Activated T-cell treated with anti-CD3 and anti-CD28 coated beads, Interleukin-2, amount 50 U/mL, for 24 hours (primary cell): ENCODE measurements at regions not wholly inside any gene's neighbourhood (a gene's known extent, or its start where the extent isn't known, plus 50 kb on each side); places are given as distances from the start of the nearest gene placed in this dataset.

Source experiments
- DNase-seq: peaks from one replicate; pipeline ENCODE4 v3.0.0-alpha.2; 2020
- H3K27ac Mint-ChIP-seq: 2 replicates; pipeline ENCODE4 v1.8.0; 2020; ENCODE audit warnings: mild to moderate bottlenecking, mixed read lengths
- H3K27me3 Mint-ChIP-seq: 2 replicates; pipeline ENCODE4 v1.8.0; 2020; ENCODE audit warnings: mixed read lengths
- H3K36me3 Mint-ChIP-seq: 2 replicates; pipeline ENCODE4 v1.8.0; 2020; ENCODE audit warnings: low read depth, mixed read lengths
- H3K4me1 Mint-ChIP-seq: 2 replicates; pipeline ENCODE4 v1.8.0; 2020; ENCODE audit warnings: low read depth, mixed read lengths
- H3K4me3 Mint-ChIP-seq: 2 replicates; pipeline ENCODE4 v1.8.0; 2020; ENCODE audit warnings: mild to moderate bottlenecking, moderate library complexity, mixed read lengths
- H3K9me3 Mint-ChIP-seq: 2 replicates; pipeline ENCODE4 v1.8.0; 2020; ENCODE audit warnings: mixed read lengths

DNA sequence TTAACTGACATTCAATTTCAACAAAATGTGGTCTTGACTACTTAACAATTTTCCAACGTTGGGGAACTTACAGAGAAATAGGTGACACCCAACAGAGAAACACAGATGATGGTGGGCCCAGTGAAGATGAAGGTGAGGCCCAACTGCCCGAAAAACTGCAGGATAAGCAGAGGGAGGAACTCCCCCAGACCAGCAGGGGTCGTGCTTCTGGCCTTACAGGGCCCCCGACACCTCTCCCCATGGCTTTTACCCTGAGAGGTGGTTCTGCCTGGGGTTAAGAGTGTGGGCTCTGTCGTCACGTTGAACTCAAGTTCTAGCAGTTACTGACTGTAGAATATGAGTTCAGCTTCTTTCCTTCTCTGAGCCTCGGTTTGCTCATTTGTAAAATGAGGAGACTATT is 119.5 kb upstream of the SMIM21 start:
- H3K27me3 Mint-ChIP-seq = peaks cover 50% of the 10 kb centered on the region
- no peaks in the 10 kb centered on the region for H3K9me3 Mint-ChIP-seq
- H3K4me1 Mint-ChIP-seq = peaks cover 3% of the 10 kb centered on the region
- DNase-seq = no peak
- no peak overlapping the region for H3K27ac Mint-ChIP-seq
- no peaks in the 10 kb centered on the region for H3K36me3 Mint-ChIP-seq
- no peak overlapping the region for H3K4me3 Mint-ChIP-seq

GRCh38 chr18:75545189-75545588 is 117.7 kb upstream of the SMIM21 start:
- H3K4me3 Mint-ChIP-seq = no peak overlapping the region
- H3K9me3 Mint-ChIP-seq = no peaks in the 10 kb centered on the region
- DNase-seq = no peak
- no peak overlapping the region for H3K27ac Mint-ChIP-seq
- H3K4me1 Mint-ChIP-seq = peaks cover 3% of the 10 kb centered on the region
- peaks cover 44% of the 10 kb centered on the region for H3K27me3 Mint-ChIP-seq
- no peaks in the 10 kb centered on the region for H3K36me3 Mint-ChIP-seq

DNA sequence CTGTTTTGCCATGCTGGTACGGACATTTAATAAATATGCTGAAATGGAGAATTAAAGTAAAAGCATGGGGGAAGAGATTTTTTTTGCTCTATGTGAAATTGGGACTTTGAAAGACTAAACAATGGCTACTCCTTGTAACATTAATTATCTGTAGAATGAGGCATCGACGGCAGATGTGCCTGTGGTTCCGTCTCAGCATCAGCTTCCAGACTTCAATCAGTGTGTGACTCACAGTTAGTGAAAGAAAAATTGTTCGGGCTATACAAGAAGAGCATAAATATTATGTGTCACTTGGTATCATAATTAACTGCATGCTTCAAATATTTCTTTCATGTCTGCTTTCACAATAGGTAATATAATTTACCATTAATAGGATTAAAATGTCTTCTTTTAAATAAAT is 117.0 kb upstream of the SMIM21 start:
- no peak for DNase-seq
- no peaks in the 10 kb centered on the region for H3K9me3 Mint-ChIP-seq
- no peak overlapping the region for H3K4me3 Mint-ChIP-seq
- no peak overlapping the region for H3K27ac Mint-ChIP-seq
- no peaks in the 10 kb centered on the region for H3K36me3 Mint-ChIP-seq
- peaks cover 43% of the 10 kb centered on the region for H3K27me3 Mint-ChIP-seq
- peaks cover 3% of the 10 kb centered on the region for H3K4me1 Mint-ChIP-seq

GRCh38 chr18:75544051-75544481 is 116.6 kb upstream of the SMIM21 start:
- Mint-ChIP-seq H3K4me1 (peaks cover 3% of the 10 kb centered on the region), H3K9me3 (no peaks in the 10 kb centered on the region), H3K4me3 (no peak overlapping the region), H3K27ac (no peak overlapping the region), H3K27me3 (peaks cover 41% of the 10 kb centered on the region), H3K36me3 (no peaks in the 10 kb centered on the region)
- DNase-seq = no peak

DNA sequence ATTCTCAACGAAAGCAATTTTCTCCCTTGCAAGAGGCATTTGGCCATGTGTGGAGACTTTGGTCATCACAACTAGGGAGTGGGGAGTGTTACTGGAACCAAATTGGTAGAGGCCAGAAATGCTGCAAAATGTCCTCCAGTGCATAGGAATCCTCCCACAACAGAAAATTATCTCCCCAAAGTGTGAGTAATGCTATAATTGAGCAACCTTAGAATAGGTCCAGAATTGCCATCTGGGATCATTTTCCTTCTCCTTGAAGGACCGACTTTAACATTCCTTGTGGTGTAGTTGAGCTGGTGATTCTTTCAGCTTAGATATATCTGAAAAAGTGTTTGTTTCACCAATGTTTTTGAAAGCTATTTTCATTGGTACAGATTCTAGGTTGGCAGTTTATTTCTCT is 111.2 kb upstream of the SMIM21 start:
- H3K9me3 Mint-ChIP-seq = no peaks in the 10 kb centered on the region
- H3K27ac Mint-ChIP-seq = no peak overlapping the region
- H3K36me3 Mint-ChIP-seq = no peaks in the 10 kb centered on the region
- no peak overlapping the region for H3K4me3 Mint-ChIP-seq
- H3K27me3 Mint-ChIP-seq = peaks cover 26% of the 10 kb centered on the region
- no peak for DNase-seq
- no peaks in the 10 kb centered on the region for H3K4me1 Mint-ChIP-seq

- Mint-ChIP-seq H3K9me3 (no peaks in the 10 kb centered on the region), H3K4me3 (no peak overlapping the region), H3K27me3 (peaks cover 6% of the 10 kb centered on the region), H3K4me1 (no peaks in the 10 kb centered on the region), H3K27ac (no peak overlapping the region), H3K36me3 (no peaks in the 10 kb centered on the region)
- no peak for DNase-seq
These were observed 106.4 kb upstream of the SMIM21 start for GRCh38 chr18:75533950-75534349.

GRCh38 chr18:75533209-75533608 is 105.7 kb upstream of the SMIM21 start:
- no peaks in the 10 kb centered on the region for H3K9me3 Mint-ChIP-seq
- peaks cover 8% of the 10 kb centered on the region for H3K27me3 Mint-ChIP-seq

GRCh38 chr18:75531851-75532459 is 104.5 kb upstream of the SMIM21 start:
- DNase-seq = no peak
- no peak overlapping the region for H3K27ac Mint-ChIP-seq
- H3K4me1 Mint-ChIP-seq = no peaks in the 10 kb centered on the region
- H3K4me3 Mint-ChIP-seq = no peak overlapping the region
- H3K27me3 Mint-ChIP-seq = peaks cover 8% of the 10 kb centered on the region
- H3K36me3 Mint-ChIP-seq = no peaks in the 10 kb centered on the region
- no peaks in the 10 kb centered on the region for H3K9me3 Mint-ChIP-seq

More at GRCh38 chr18:75533209-75533608, 105.7 kb upstream of the SMIM21 start:
- Mint-ChIP-seq H3K36me3 (no peaks in the 10 kb centered on the region), H3K27ac (no peak overlapping the region), H3K4me1 (no peaks in the 10 kb centered on the region), H3K4me3 (no peak overlapping the region)
- no peak for DNase-seq

- Mint-ChIP-seq H3K27ac (no peak overlapping the region), H3K4me1 (no peaks in the 10 kb centered on the region)
These were observed 103.8 kb upstream of the SMIM21 start for GRCh38 chr18:75531212-75531850.

DNA sequence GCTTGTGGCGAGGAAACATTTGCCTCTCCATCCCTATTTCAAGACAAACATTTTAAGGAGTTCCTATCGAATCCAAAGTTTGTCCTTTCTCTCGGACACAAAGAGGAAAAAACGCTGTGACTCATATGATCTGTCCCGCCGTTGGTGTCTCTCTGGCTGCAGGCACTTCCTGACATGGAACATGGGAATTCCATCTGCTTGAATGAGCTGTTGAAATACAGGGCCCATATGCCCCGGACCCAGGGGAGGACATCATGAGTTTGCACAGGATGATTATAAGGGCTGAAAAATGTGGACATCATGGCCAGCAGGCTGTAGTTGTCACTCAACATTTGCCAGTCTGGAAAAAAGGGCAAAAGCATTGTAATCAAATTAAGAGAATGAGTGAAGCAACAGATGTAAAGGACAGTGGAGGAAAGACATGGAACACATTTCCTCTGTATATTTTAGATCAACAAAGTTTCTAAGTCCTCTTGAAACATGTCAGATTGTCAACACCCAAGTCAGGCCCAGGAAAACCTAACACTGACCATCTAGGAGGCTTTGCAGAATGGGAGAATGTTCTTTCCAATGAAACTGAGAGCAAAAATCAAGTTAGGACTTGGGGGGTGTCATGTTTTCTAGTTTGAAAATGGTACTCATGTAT is 103.2 kb upstream of the SMIM21 start:
- Mint-ChIP-seq H3K27ac (no peak overlapping the region), H3K27me3 (peaks cover 8% of the 10 kb centered on the region), H3K4me1 (no peaks in the 10 kb centered on the region), H3K9me3 (no peaks in the 10 kb centered on the region), H3K4me3 (no peak overlapping the region), H3K36me3 (no peaks in the 10 kb centered on the region)
- DNase-seq = no peak

More at GRCh38 chr18:75531212-75531850, 103.8 kb upstream of the SMIM21 start:
- Mint-ChIP-seq H3K36me3 (no peaks in the 10 kb centered on the region), H3K9me3 (no peaks in the 10 kb centered on the region), H3K4me3 (no peak overlapping the region), H3K27me3 (peaks cover 8% of the 10 kb centered on the region)
- no peak for DNase-seq

DNA sequence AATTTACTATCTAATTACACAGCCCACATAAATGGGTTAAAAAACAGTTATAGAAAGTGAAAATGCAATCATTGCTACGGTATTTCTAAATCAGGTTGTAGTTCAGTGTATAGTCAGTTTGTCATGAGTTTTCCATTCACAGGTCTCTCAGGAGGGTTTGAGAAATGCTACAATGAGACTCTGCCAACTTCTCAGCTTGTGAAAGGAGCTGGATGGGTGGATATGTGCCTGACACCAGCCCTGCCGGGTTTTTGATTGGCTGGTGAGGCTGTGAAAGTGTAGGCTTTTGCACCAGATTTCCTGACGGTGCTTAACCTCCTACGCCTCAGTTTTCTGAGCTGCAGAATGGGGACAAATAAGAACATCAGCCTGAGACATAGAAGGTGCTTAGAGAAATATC is 102.6 kb upstream of the SMIM21 start:
- H3K36me3 Mint-ChIP-seq = no peaks in the 10 kb centered on the region
- H3K27ac Mint-ChIP-seq = no peak overlapping the region
- no peaks in the 10 kb centered on the region for H3K9me3 Mint-ChIP-seq
- no peak overlapping the region for H3K4me3 Mint-ChIP-seq
- DNase-seq = no peak
- H3K4me1 Mint-ChIP-seq = no peaks in the 10 kb centered on the region
- peaks cover 8% of the 10 kb centered on the region for H3K27me3 Mint-ChIP-seq

DNA sequence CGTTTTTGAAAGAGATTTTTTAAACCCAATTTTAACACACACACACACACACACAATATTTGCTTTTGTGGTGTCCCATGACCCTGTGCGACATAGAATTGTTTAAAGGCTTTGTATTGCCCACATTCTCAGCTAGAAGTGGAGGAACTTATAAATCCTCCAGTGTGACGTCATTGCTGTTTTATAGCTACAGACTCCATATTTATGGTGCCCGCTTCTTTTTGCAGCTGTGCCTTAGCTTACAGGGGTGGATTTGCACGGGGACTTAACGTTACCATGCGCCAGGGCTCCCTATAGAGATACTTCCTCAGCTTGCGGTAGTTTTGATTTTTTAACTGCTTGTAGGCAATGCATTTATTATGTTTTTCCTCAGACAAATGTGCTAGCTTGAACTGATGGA is 101.9 kb upstream of the SMIM21 start:
- no peaks in the 10 kb centered on the region for H3K4me1 Mint-ChIP-seq
- H3K27me3 Mint-ChIP-seq = peaks cover 8% of the 10 kb centered on the region
- H3K36me3 Mint-ChIP-seq = no peaks in the 10 kb centered on the region
- H3K9me3 Mint-ChIP-seq = no peaks in the 10 kb centered on the region
- H3K4me3 Mint-ChIP-seq = no peak overlapping the region
- no peak for DNase-seq
- H3K27ac Mint-ChIP-seq = no peak overlapping the region

- no peak overlapping the region for H3K27ac Mint-ChIP-seq
- peaks cover 8% of the 10 kb centered on the region for H3K27me3 Mint-ChIP-seq
- no peaks in the 10 kb centered on the region for H3K9me3 Mint-ChIP-seq
- H3K4me1 Mint-ChIP-seq = no peaks in the 10 kb centered on the region
- H3K4me3 Mint-ChIP-seq = no peak overlapping the region
- no peak for DNase-seq
- H3K36me3 Mint-ChIP-seq = no peaks in the 10 kb centered on the region
These were observed 100.6 kb upstream of the SMIM21 start for GRCh38 chr18:75527848-75528685.

- no peaks in the 10 kb centered on the region for H3K4me1 Mint-ChIP-seq
- H3K9me3 Mint-ChIP-seq = no peaks in the 10 kb centered on the region
- H3K36me3 Mint-ChIP-seq = no peaks in the 10 kb centered on the region
- H3K27me3 Mint-ChIP-seq = peaks cover 6% of the 10 kb centered on the region
- no peak overlapping the region for H3K27ac Mint-ChIP-seq
- H3K4me3 Mint-ChIP-seq = no peak overlapping the region
- no peak for DNase-seq
These were observed 98.5 kb upstream of the SMIM21 start for GRCh38 chr18:75526038-75526437.
